H1 (cell line): ENCODE measurements at regions not wholly inside any gene's neighbourhood (a gene's known extent, or its start where the extent isn't known, plus 50 kb on each side); places are given as distances from the start of the nearest gene placed in this dataset.

Experiments used
- CTCF ChIA-PET: fragments of 300-600 bp; sonication (Branson Sonifier 250); formaldehyde crosslinking; loops from one replicate; lab custom pipeline; 2021; ENCODE audit not compliant: partially characterized antibody; lab: Charles Lee
- POLR2A ChIA-PET: fragments of 300-600 bp; sonication (Branson Sonifier 250); formaldehyde crosslinking; loops from one replicate; lab custom pipeline; 2021; ENCODE audit warnings: inconsistent platforms; ENCODE audit not compliant: partially characterized antibody; lab: Charles Lee
- DNase-seq, 2 experiments: peaks; one replicate each; pipeline versions ENCODE4 v3.0.0 to v3.0.0-alpha.2; 2010 to 2022; ENCODE audit warnings: low spot score in 2 of 2, low read depth in 1 of 2, mixed read lengths in 1 of 2
- FAIRE-seq: peaks from 2 replicates; lab custom pipeline; 2011; peaks lifted over from hg19 to GRCh38; lab: Jason Lieb, UNC
- H2AFZ ChIP-seq: 2 replicates; pipeline ENCODE4 v1.8.1; 2012; ENCODE audit warnings: low read length, inconsistent platforms
- H2AK5ac ChIP-seq: 2 replicates; pipeline ENCODE4 v1.6.1; 2013; ENCODE audit warnings: low read depth, low read length
- H2BK120ac ChIP-seq: replicated peaks from 2 replicates; pipeline ENCODE3; 2013; ENCODE audit warnings: low read depth, low read length, inconsistent platforms
- H2BK12ac ChIP-seq: 2 replicates; pipeline ENCODE4 v1.6.1; 2013; ENCODE audit warnings: low read depth, low read length
- H2BK15ac ChIP-seq: 2 replicates; pipeline ENCODE4 v1.6.1; 2013; ENCODE audit warnings: low read length
- H2BK20ac ChIP-seq: 2 replicates; pipeline ENCODE4 v1.6.1; 2013; ENCODE audit warnings: low read length
- H2BK5ac ChIP-seq: 2 replicates; pipeline ENCODE4 v1.6.1; 2013; ENCODE audit warnings: low read depth, low read length
- H3K14ac ChIP-seq: 2 replicates; pipeline ENCODE4 v1.6.1; 2013; ENCODE audit warnings: inconsistent platforms; ENCODE audit not compliant: insufficient read length
- H3K18ac ChIP-seq: 2 replicates; pipeline ENCODE4 v1.6.1; 2013; ENCODE audit warnings: low read length; ENCODE audit errors: extremely low read depth
- H3K23ac ChIP-seq: 2 replicates; pipeline ENCODE4 v1.6.1; 2013; ENCODE audit warnings: inconsistent platforms; ENCODE audit not compliant: insufficient read length
- H3K23me2 ChIP-seq: 2 replicates; pipeline ENCODE4 v1.6.1; 2013; ENCODE audit warnings: low read depth, low read length
- H3K27ac ChIP-seq: 2 replicates; pipeline ENCODE4 v1.6.1; 2011; ENCODE audit warnings: low read depth, low read length, inconsistent platforms
- H3K27me3 ChIP-seq, 4 experiments: replicated peaks in 1 of 4; 1 replicate in 1 of 4; 2 replicates in 3 of 4; pipeline versions ENCODE4 v1.6.1 to v1.8.1; 2011 to 2013; ENCODE audit warnings: low read length in 3 of 4, mild to moderate bottlenecking in 3 of 4, inconsistent platforms in 2 of 4, mixed read lengths in 2 of 4, moderate library complexity in 1 of 4; ENCODE audit not compliant: control insufficient read depth in 3 of 4, insufficient read depth in 3 of 4; ENCODE audit errors: extremely low read depth in 1 of 4
- H3K36me3 ChIP-seq, 4 experiments: 2 replicates each; pipeline versions ENCODE4 v1.6.1 to v1.8.1; 2011 to 2013; ENCODE audit warnings: mild to moderate bottlenecking in 4 of 4, low read length in 3 of 4, moderate library complexity in 2 of 4, control low read depth in 1 of 4, inconsistent platforms in 1 of 4; ENCODE audit not compliant: insufficient read depth in 4 of 4, control insufficient read depth in 2 of 4
- H3K4ac ChIP-seq: replicated peaks from 2 replicates; pipeline ENCODE3; 2013; ENCODE audit warnings: low read length, low read depth, mixed read lengths, inconsistent platforms; ENCODE audit not compliant: insufficient read length
- H3K4me1 ChIP-seq, 4 experiments: replicated peaks in 1 of 4; 1 replicate in 1 of 4; 2 replicates in 3 of 4; pipeline versions ENCODE4 v1.6.1 to v1.8.1; 2011 to 2013; ENCODE audit warnings: low read length in 3 of 4, inconsistent platforms in 2 of 4, mixed read lengths in 1 of 4; ENCODE audit not compliant: insufficient read depth in 4 of 4, control insufficient read depth in 3 of 4
- H3K4me2 ChIP-seq, 2 experiments: 2 replicates each; pipeline versions ENCODE4 v1.6.1 to v1.8.1; 2011 to 2013; ENCODE audit warnings: low read depth in 2 of 2, low read length in 2 of 2, control low read depth in 1 of 2, inconsistent platforms in 1 of 2, mild to moderate bottlenecking in 1 of 2; ENCODE audit not compliant: insufficient read depth in 1 of 2
- H3K4me3 ChIP-seq, 4 experiments: fragments of 200-600, 300-600 bp in 1 of 4; sonication (generic), shearing (Covaris generic), sonication (Bioruptor Twin) in 1 of 4; 2 replicates each; pipeline versions ENCODE4 v1.5.1 to v1.8.1; 2011 to 2016; ENCODE audit warnings: low read length in 4 of 4, low read depth in 3 of 4, control low read depth in 2 of 4, inconsistent platforms in 2 of 4, mild to moderate bottlenecking in 2 of 4, mixed read lengths in 1 of 4, moderate library complexity in 1 of 4; ENCODE audit not compliant: insufficient read depth in 2 of 4; ENCODE audit errors: extremely low read depth in 1 of 4
- H3K56ac ChIP-seq: replicated peaks from 2 replicates; pipeline ENCODE3; 2013; ENCODE audit warnings: low read depth, mild to moderate bottlenecking, mixed read lengths, low read length, inconsistent platforms; ENCODE audit not compliant: insufficient read length
- H3K79me1 ChIP-seq: 2 replicates; pipeline ENCODE4 v1.6.1; 2013; ENCODE audit warnings: low read depth, low read length, control low read depth
- H3K79me2 ChIP-seq, 2 experiments: 2 replicates each; pipeline versions ENCODE4 v1.6.1 to v1.8.1; 2012 to 2013; ENCODE audit warnings: low read length in 2 of 2, mild to moderate bottlenecking in 2 of 2, inconsistent platforms in 1 of 2; ENCODE audit not compliant: insufficient read depth in 2 of 2, control insufficient read depth in 1 of 2
- H3K9ac ChIP-seq, 4 experiments: replicated peaks in 1 of 4; 1 replicate in 1 of 4; 2 replicates in 3 of 4; pipeline versions ENCODE4 v1.6.1 to v1.8.1; 2011 to 2013; ENCODE audit warnings: low read depth in 3 of 4, low read length in 3 of 4, control low read depth in 2 of 4, mild to moderate bottlenecking in 2 of 4, moderate library complexity in 2 of 4, inconsistent platforms in 1 of 4; ENCODE audit errors: extremely low read depth in 1 of 4
- H3K9me3 ChIP-seq, 2 experiments: 2 replicates each; pipeline versions ENCODE4 v1.6.1 to v1.8.1; 2012 to 2013; ENCODE audit warnings: mild to moderate bottlenecking in 2 of 2, moderate library complexity in 2 of 2, control low read depth in 1 of 2, inconsistent platforms in 1 of 2, low read depth in 1 of 2, low read length in 1 of 2, mixed read lengths in 1 of 2; ENCODE audit not compliant: insufficient read depth in 2 of 2
- H4K20me1 ChIP-seq, 2 experiments: replicated peaks in 1 of 2; 2 replicates each; pipeline versions ENCODE3 to v1.8.1; 2011 to 2013; ENCODE audit warnings: inconsistent platforms in 2 of 2, low read length in 2 of 2, mild to moderate bottlenecking in 1 of 2; ENCODE audit not compliant: insufficient read depth in 2 of 2, control insufficient read depth in 1 of 2
- H4K5ac ChIP-seq: 2 replicates; pipeline ENCODE4 v1.6.1; 2013; ENCODE audit warnings: low read length, low read depth, mixed read lengths, inconsistent platforms; ENCODE audit not compliant: insufficient read length
- H4K8ac ChIP-seq: 2 replicates; pipeline ENCODE4 v1.8.0; 2013; ENCODE audit warnings: mild to moderate bottlenecking, moderate library complexity, low read length, inconsistent platforms; ENCODE audit not compliant: insufficient read depth; ENCODE audit errors: extremely low read depth
- H4K91ac ChIP-seq: replicated peaks from 2 replicates; pipeline ENCODE3; 2013; ENCODE audit warnings: low read length, mixed read lengths, inconsistent platforms; ENCODE audit not compliant: insufficient read length
- BCL11A ChIP-seq, 2 experiments: IDR thresholded peaks; one replicate each; pipeline ENCODE4 v1.6.1; 2011; ENCODE audit warnings: low read depth in 2 of 2, low read length in 2 of 2, mild to moderate bottlenecking in 2 of 2
- CBX5 ChIP-seq: fragments of 300-800, 300-1000 bp; sonication (generic); IDR thresholded peaks from 2 replicates; pipeline ENCODE4 v1.7.1; 2016; ENCODE audit warnings: antibody characterized with exemption, low read length, low read depth
- CHD1 ChIP-seq: IDR thresholded peaks from 2 replicates; pipeline ENCODE4 v1.6.1; 2012; ENCODE audit warnings: low read depth, low read length, improper control_type of control experiment
- CHD2 ChIP-seq: IDR thresholded peaks from 2 replicates; pipeline ENCODE4 v1.6.1; 2012; ENCODE audit warnings: low read length, improper control_type of control experiment
- JUN ChIP-seq: IDR thresholded peaks from 2 replicates; pipeline ENCODE4 v1.6.1; 2011; ENCODE audit warnings: low read depth, mild to moderate bottlenecking, improper control_type of control experiment, low read length
- MAX ChIP-seq: IDR thresholded peaks from 2 replicates; pipeline ENCODE4 v1.6.1; 2012; ENCODE audit warnings: inconsistent platforms
- NRF1 ChIP-seq: IDR thresholded peaks from 2 replicates; pipeline ENCODE4 v1.6.1; 2011; ENCODE audit warnings: mild to moderate bottlenecking, low read depth, low read length, improper control_type of control experiment
- RBBP5 ChIP-seq: IDR thresholded peaks from 2 replicates; pipeline ENCODE4 v1.7.1; 2012; ENCODE audit warnings: low read depth, mild to moderate bottlenecking, inconsistent platforms, low read length, moderate library complexity, borderline replicate concordance
- RNF2 ChIP-seq: fragments of 200-900, 300-1000 bp; sonication (generic); IDR thresholded peaks from 2 replicates; pipeline ENCODE4 v1.7.1; 2016; ENCODE audit warnings: borderline replicate concordance, low read depth, mild to moderate bottlenecking, antibody characterized with exemption, low read length; ENCODE audit not compliant: poor library complexity, severe bottlenecking; ENCODE audit errors: missing control alignments
- SIN3A ChIP-seq, 2 experiments: IDR thresholded peaks in 1 of 2; conservative IDR thresholded peaks in 1 of 2; 2 replicates each; pipeline ENCODE4 v1.6.1; 2011 to 2012; ENCODE audit warnings: low read length in 2 of 2, improper control_type of control experiment in 1 of 2, low read depth in 1 of 2, mild to moderate bottlenecking in 1 of 2
- TAF7 ChIP-seq: optimal IDR thresholded peaks from 2 replicates; pipeline ENCODE3; 2011; ENCODE audit warnings: low read depth, mild to moderate bottlenecking, inconsistent platforms, low read length, moderate library complexity, borderline replicate concordance
- TBP ChIP-seq: IDR thresholded peaks from 2 replicates; pipeline ENCODE4 v1.6.1; 2011; ENCODE audit warnings: low read depth, low read length, improper control_type of control experiment
- TCF12 ChIP-seq: IDR thresholded peaks from 2 replicates; pipeline ENCODE4 v1.6.1; 2011; ENCODE audit warnings: low read depth, mild to moderate bottlenecking, low read length
- WGBS, 2 experiments: shearing (Covaris generic) in 1 of 2; methylation state at CpG; one replicate each; pipeline versions ENCODE4 v1.1.6 to v1.1.7; 2013 to 2015; ENCODE audit warnings: low lambda C conversion rate in 2 of 2, mixed read lengths in 2 of 2, inconsistent platforms in 1 of 2, low coverage in 1 of 2, missing lambda C conversion rate in 1 of 2; ENCODE audit not compliant: insufficient replicate concordance in 2 of 2, insufficient coverage in 1 of 2, insufficient read length in 1 of 2; ENCODE audit errors: extremely low coverage in 1 of 2, missing lambda C conversion rate in 1 of 2; 5-methylcytosine and 5-hydroxymethylcytosine counted together

- H4K5ac ChIP-seq = no peak overlapping the region
- no peak overlapping the region for H3K4ac ChIP-seq
- WGBS, 2 experiments = 90% methylated on average over 7 of the region's 7 CpGs; no CpG with 5 or more reads in 1 of the 2 experiments
- DNase-seq = no peak
- H3K18ac ChIP-seq = no peak overlapping the region
- ChIA-PET CTCF (interaction anchor here (0.9 kb wide), 1 partner anchor 10 kb away, joined by 3 read pairs; no protein-coding TSS in a partner anchor), POLR2A (no interaction called here)
- H4K91ac ChIP-seq = no peak overlapping the region
- no peak overlapping the region for H2BK120ac ChIP-seq
- no peaks in the 10 kb centered on the region for H4K20me1 ChIP-seq
- H2BK5ac ChIP-seq = no peak overlapping the region
- no peak overlapping the region for H3K56ac ChIP-seq
- no peak overlapping the region for H3K14ac ChIP-seq
- H3K23ac ChIP-seq = no peak overlapping the region
- H3K9me3 ChIP-seq = no peaks in the 10 kb centered on the region
- H2AK5ac ChIP-seq = no peak overlapping the region
- TF ChIP-seq CHD1 (no peak), TBP (no peak), CBX5 (no peak), RNF2 (no peak), NRF1 (no peak), RBBP5 (no peak), TAF7 (no peak), CHD2 (no peak), MAX (no peak), SIN3A (conservative IDR thresholded peaks at IDR 0.05 in 1 of 2, IDR thresholded peaks at IDR 0.05 in 1 of 2; ENCODE audit: low read depth in 1 of 2, low read length in 2 of 2) (no peak), JUN (no peak), BCL11A (IDR thresholded peaks at IDR 0.05; ENCODE audit: low read depth in 2 of 2, low read length in 2 of 2) (no peak), TCF12 (no peak)
- no peak overlapping the region for H3K9ac ChIP-seq
- no peaks in the 10 kb centered on the region for H3K79me1 ChIP-seq
- no peaks in the 10 kb centered on the region; a peak in 1 of 7 replicates for H3K27me3 ChIP-seq
- no peaks in the 10 kb centered on the region for H3K23me2 ChIP-seq
- H4K8ac ChIP-seq = no peak overlapping the region
- no peaks in the 10 kb centered on the region for H3K36me3 ChIP-seq
- no peak overlapping the region for H2BK20ac ChIP-seq
- no peak for FAIRE-seq
- H3K4me3 ChIP-seq = no peak overlapping the region
- H2AFZ ChIP-seq = no peak overlapping the region
- no peak overlapping the region for H2BK12ac ChIP-seq
- no peak overlapping the region for H2BK15ac ChIP-seq
- H3K79me2 ChIP-seq = no peaks in the 10 kb centered on the region
- no peaks in the 10 kb centered on the region; a peak in 1 of 7 replicates for H3K4me1 ChIP-seq
- H3K27ac ChIP-seq = no peak overlapping the region
- H3K4me2 ChIP-seq = no peak overlapping the region
These were observed 111.0 kb downstream of the GYPC start for GRCh38 chr2:126766969-126767296.
